AML-193 (cell line): ENCODE measurements at regions not wholly inside any gene's neighbourhood (a gene's known extent, or its start where the extent isn't known, plus 50 kb on each side); places are given as distances from the start of the nearest gene placed in this dataset.
A peak's percentile ranks its signal among the peaks of the same experiment; 100 is the strongest.
"Not testable (repeated sequence)": the region's sequence is repeated elsewhere in the genome, so short reads cannot be mapped to it uniquely, and the experiment has no call there.

Source experiments
- DNase-seq, 2 experiments: peaks; one replicate each; lab custom pipeline; 2025; lab: John Stamatoyannopoulos, UW

- DNase-seq = no peak
Observed at GRCh38 chr9:78905986-78906755, 609.2 kb downstream of the PSAT1 start.

GRCh38 chr9:78909566-78909965 is 612.6 kb downstream of the PSAT1 start:
- no peak for DNase-seq

- DNase-seq = not testable (repeated sequence)
Observed at GRCh38 chr9:78916884-78917283, 620.0 kb downstream of the PSAT1 start.

- DNase-seq = no peak
Observed at GRCh38 chr9:78918976-78919375, 622.1 kb downstream of the PSAT1 start.

GRCh38 chr9:78919701-78920100 is 622.8 kb downstream of the PSAT1 start:
- no peak for DNase-seq

- DNase-seq = no peak
Observed at GRCh38 chr9:78921341-78921740, 624.4 kb downstream of the PSAT1 start.

GRCh38 chr9:78923966-78924659 is 627.2 kb downstream of the PSAT1 start:
- no peak for DNase-seq

GRCh38 chr9:78927099-78927940 is 630.4 kb downstream of the PSAT1 start:
- no peak for DNase-seq

GRCh38 chr9:78928625-78929405 is 631.9 kb downstream of the PSAT1 start:
- no peak for DNase-seq

- no peak for DNase-seq
Observed at GRCh38 chr9:78930281-78930680, 633.4 kb downstream of the PSAT1 start.

- no peak for DNase-seq
Observed at GRCh38 chr9:78932849-78933627, 636.1 kb downstream of the PSAT1 start.

GRCh38 chr9:78934880-78935279 is 636.9 kb upstream of the TLE4 start:
- no peak for DNase-seq

GRCh38 chr9:78938821-78939220 is 632.9 kb upstream of the TLE4 start:
- no peak for DNase-seq

- DNase-seq = no peak
Observed at GRCh38 chr9:78939311-78940065, 632.3 kb upstream of the TLE4 start.

GRCh38 chr9:78940121-78940855 is 631.5 kb upstream of the TLE4 start:
- no peak for DNase-seq

- no peak for DNase-seq
Observed at GRCh38 chr9:78954286-78954685, 617.5 kb upstream of the TLE4 start.

- peak in 1 of 2 experiments; percentile 1 for DNase-seq
Observed at GRCh38 chr9:78958892-78959291, 612.9 kb upstream of the TLE4 start.

GRCh38 chr9:78962156-78962555 is 609.6 kb upstream of the TLE4 start:
- no peak for DNase-seq

GRCh38 chr9:78963911-78964310 is 607.9 kb upstream of the TLE4 start:
- no peak for DNase-seq
